Esophagus squamous epithelium (tissue), 5 donors: ENCODE measurements at regions not wholly inside any gene's neighbourhood (a gene's known extent, or its start where the extent isn't known, plus 50 kb on each side); places are given as distances from the start of the nearest gene placed in this dataset.

ENCODE experiments used
- DNase-seq: peaks from one replicate; lab custom pipeline; 2025; lab: John Stamatoyannopoulos, UW
- H3K27ac ChIP-seq, 4 donors: fragments of 200-600 bp; sonication (generic); one replicate each; pipeline ENCODE4 v1.5.1; 2016 to 2019; ENCODE audit warnings: mild to moderate bottlenecking in 1 of 4
- H3K27me3 ChIP-seq, 4 donors: fragments of 200-600 bp; sonication (generic); 1 replicate in 3 of 4; 2 replicates in 1 of 4; pipeline versions ENCODE4 v1.5.1 to v1.6.0; 2017 to 2021; ENCODE audit warnings: antibody characterized with exemption in 1 of 4
- H3K36me3 ChIP-seq, 3 donors: fragments of 200-600 bp; sonication (generic); one replicate each; pipeline ENCODE4 v1.5.1; 2016 to 2019
- H3K4me1 ChIP-seq, 3 donors: fragments of 200-600 bp; sonication (generic); one replicate each; pipeline ENCODE4 v1.5.1; 2017 to 2019
- H3K4me3 ChIP-seq, 4 donors: fragments of 200-600 bp; sonication (generic); 1 replicate in 3 of 4; 2 replicates in 1 of 4; pipeline ENCODE4 v1.5.1; 2016 to 2019; ENCODE audit warnings: mild to moderate bottlenecking in 2 of 4, moderate library complexity in 1 of 4
- H3K9me3 ChIP-seq, 3 donors: fragments of 200-600 bp; sonication (generic); one replicate each; pipeline ENCODE4 v1.5.1; 2016 to 2019
- POLR2A ChIP-seq, 4 donors: fragments of 450-650 bp; IDR thresholded peaks; one replicate each; pipeline ENCODE4 v1.6.1; 2017; ENCODE audit warnings: antibody characterized with exemption in 4 of 4, mild to moderate bottlenecking in 4 of 4, moderate library complexity in 3 of 4
- WGBS, 2 donors: methylation state at CpG; one replicate each; pipeline ENCODE4 v1.1.5; 2018; 5-methylcytosine and 5-hydroxymethylcytosine counted together
- intact Hi-C: fragments of 100-400 bp; cut with DNase I; formaldehyde crosslinking; loops from one replicate; pipeline ENCODE4 v1.15.0; 2022
- TF ChIP-seq, protein P1 (sequence below), 6 experiments: fragments of 450-650 bp in 4 of 6; fragments of 200-600 bp in 2 of 6; sonication (generic) in 2 of 6; IDR thresholded peaks; one replicate each; pipeline ENCODE4 v1.5.1; 2016 to 2019; ENCODE audit warnings: antibody characterized with exemption in 6 of 6, mild to moderate bottlenecking in 4 of 6, moderate library complexity in 4 of 6
- donor health status: DM: yes; HTN: yes; CAD: no.

DNA sequence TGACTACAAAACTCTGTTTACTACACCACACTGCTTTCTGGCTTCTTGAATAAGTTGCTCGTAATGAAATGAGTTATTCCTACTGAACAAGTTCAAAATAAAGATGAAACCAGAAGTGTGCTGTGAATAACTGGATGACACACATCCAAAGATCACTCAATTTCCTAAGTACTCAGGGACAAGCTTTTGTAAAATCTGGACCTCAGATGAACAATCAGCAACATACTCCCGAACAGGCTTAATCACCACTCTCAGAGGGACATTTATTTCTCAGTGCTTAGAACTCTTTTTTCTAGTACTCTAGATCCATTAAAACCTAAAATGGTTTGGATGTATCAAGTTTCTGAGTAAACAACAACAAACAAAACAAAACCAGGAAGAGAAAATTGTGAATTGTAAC is 61.5 kb upstream of the EXOC1L start:
- no peak for DNase-seq
- Histone ChIP-seq H3K4me3 (no peak overlapping the region), H3K27ac (peak overlapping the region; percentile 7 to 77 (median 64)), H3K27me3 (no peaks in the 10 kb centered on the region), H3K9me3 (no peaks in the 10 kb centered on the region), H3K4me1 (peaks cover 0 to 19% (median 5%) of the 10 kb centered on the region in 3 donors), H3K36me3 (no peaks in the 10 kb centered on the region)
- intact Hi-C loops = no loop called here
- TF ChIP-seq, protein P1, sequence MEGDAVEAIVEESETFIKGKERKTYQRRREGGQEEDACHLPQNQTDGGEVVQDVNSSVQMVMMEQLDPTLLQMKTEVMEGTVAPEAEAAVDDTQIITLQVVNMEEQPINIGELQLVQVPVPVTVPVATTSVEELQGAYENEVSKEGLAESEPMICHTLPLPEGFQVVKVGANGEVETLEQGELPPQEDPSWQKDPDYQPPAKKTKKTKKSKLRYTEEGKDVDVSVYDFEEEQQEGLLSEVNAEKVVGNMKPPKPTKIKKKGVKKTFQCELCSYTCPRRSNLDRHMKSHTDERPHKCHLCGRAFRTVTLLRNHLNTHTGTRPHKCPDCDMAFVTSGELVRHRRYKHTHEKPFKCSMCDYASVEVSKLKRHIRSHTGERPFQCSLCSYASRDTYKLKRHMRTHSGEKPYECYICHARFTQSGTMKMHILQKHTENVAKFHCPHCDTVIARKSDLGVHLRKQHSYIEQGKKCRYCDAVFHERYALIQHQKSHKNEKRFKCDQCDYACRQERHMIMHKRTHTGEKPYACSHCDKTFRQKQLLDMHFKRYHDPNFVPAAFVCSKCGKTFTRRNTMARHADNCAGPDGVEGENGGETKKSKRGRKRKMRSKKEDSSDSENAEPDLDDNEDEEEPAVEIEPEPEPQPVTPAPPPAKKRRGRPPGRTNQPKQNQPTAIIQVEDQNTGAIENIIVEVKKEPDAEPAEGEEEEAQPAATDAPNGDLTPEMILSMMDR (IDR thresholded peaks at IDR 0.05) = no peak
- no peak for TF ChIP-seq POLR2A (IDR thresholded peaks at IDR 0.05)
- WGBS, 2 donors = 65 to 69% methylated on average over 2 of the region's 2 CpGs

DNA sequence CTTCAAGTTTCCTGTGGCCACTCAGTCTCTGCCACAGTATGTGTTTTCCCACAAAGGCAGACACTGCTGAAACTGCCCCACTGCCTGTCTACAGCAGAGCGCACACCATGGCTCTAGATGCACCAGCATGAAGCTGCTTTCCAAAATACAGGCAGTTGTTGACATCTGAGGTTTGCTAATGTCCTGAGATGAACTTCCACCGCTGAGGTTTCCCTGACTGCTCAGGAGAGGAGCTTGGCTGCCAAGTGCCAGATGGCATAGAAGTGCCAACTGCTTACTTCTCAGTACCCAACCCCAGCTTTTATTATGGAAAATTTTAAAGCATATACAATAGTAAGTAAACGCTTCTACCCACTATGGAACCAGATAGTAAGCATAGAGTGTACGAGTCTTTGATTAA is 61.0 kb upstream of the EXOC1L start:
- TF ChIP-seq, protein P1 (IDR thresholded peaks at IDR 0.05) = no peak
- TF ChIP-seq POLR2A (IDR thresholded peaks at IDR 0.05) = no peak
- H3K27me3 ChIP-seq = no peaks in the 10 kb centered on the region
- no peaks in the 10 kb centered on the region for H3K36me3 ChIP-seq
- H3K4me3 ChIP-seq = no peak overlapping the region
- WGBS, 2 donors = 71 to 93% methylated on average over 3 to 4 of the region's 4 CpGs
- intact Hi-C loops = no loop called here
- H3K9me3 ChIP-seq = no peaks in the 10 kb centered on the region
- H3K27ac ChIP-seq = peak overlapping the region; percentile 7 to 77 (median 64)
- no peak for DNase-seq
- peaks cover 0 to 19% (median 5%) of the 10 kb centered on the region in 3 donors for H3K4me1 ChIP-seq

DNA sequence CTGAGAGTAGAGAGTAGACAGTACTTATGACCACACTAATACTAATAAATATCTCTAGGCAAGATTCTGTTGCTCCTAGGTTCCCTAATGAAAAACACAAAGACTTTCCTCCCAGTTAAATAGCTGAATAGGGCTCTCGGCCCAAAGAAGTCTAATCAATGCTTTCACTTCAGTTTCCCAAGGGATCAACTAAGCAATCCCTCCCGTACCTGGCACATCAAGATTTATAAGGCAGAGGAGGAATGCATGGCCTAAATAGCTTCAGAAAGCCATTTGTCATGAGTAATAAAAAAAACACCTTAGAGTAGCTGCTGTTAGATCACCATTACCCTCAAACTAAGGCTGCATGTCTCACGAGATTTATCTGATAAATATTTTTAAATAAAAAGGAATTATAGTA is 56.8 kb upstream of the EXOC1L start:
- Histone ChIP-seq H3K36me3 (no peaks in the 10 kb centered on the region), H3K9me3 (no peaks in the 10 kb centered on the region), H3K27ac (no peak overlapping the region), H3K4me1 (peaks cover 0 to 10% (median 5%) of the 10 kb centered on the region in 3 donors), H3K27me3 (no peaks in the 10 kb centered on the region), H3K4me3 (no peak overlapping the region)
- intact Hi-C loops = no loop called here
- WGBS, 2 donors = 65 to 84% methylated on average over 3 of the region's 3 CpGs
- DNase-seq = no peak
- TF ChIP-seq POLR2A (IDR thresholded peaks at IDR 0.05) = no peak
- TF ChIP-seq, protein P1 (IDR thresholded peaks at IDR 0.05) = no peak

DNA sequence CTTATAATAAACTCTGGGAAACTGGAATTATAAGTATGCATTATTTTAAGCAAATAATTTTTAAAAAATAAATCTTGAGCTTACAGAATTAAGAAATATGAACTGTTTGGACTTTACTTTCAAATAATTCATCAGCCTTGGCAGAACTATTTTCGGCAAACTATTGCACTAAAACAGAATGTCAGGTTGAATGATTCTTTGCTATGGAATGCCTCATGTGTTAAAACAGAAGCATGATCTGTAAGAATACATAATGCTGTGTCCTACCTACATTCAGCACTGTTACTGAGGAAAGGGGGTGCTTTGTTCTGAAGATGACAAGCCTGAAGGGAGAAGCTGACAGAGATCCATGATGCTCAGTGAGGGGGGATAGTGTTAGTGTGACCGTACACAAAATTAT is 55.6 kb upstream of the EXOC1L start:
- no peak overlapping the region for H3K4me3 ChIP-seq
- intact Hi-C loops = no loop called here
- H3K4me1 ChIP-seq = no peaks in the 10 kb centered on the region
- no peak overlapping the region for H3K27ac ChIP-seq
- H3K9me3 ChIP-seq = no peaks in the 10 kb centered on the region
- TF ChIP-seq, protein P1 (IDR thresholded peaks at IDR 0.05) = no peak
- TF ChIP-seq POLR2A (IDR thresholded peaks at IDR 0.05) = no peak
- H3K36me3 ChIP-seq = no peaks in the 10 kb centered on the region
- WGBS, 2 donors = 73 to 85% methylated on average over 2 of the region's 2 CpGs
- no peaks in the 10 kb centered on the region for H3K27me3 ChIP-seq
- DNase-seq = no peak

DNA sequence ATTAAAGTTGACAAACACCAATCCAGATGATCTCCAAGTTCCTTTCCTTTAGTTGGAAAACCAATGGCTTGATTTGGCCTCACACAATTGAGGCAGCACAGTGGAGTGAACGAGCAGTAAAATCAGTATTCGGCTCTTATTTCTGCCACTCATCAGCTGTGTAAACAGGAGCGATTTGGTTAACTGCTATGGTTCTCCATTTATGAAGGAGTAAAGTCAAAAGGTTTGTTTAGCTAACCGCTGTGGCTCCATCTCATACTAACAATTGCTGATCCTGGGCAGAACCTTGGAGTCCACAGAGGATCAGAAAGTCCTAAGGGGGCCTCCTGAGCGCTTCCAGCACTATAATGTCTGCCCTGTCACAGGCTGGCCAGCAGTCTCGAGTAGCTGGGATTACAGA is 54.5 kb upstream of the EXOC1L start:
- Histone ChIP-seq H3K9me3 (no peaks in the 10 kb centered on the region), H3K4me1 (no peaks in the 10 kb centered on the region), H3K36me3 (no peaks in the 10 kb centered on the region), H3K27ac (no peak overlapping the region), H3K27me3 (no peaks in the 10 kb centered on the region), H3K4me3 (no peak overlapping the region)
- WGBS, 2 donors = 73 to 76% methylated on average over 3 to 4 of the region's 6 CpGs
- no peak for DNase-seq
- TF ChIP-seq, protein P1 (IDR thresholded peaks at IDR 0.05) = no peak
- TF ChIP-seq POLR2A (IDR thresholded peaks at IDR 0.05) = no peak
- intact Hi-C loops = no loop called here
